22Rv1 (cell line): ENCODE measurements at regions not wholly inside any gene's neighbourhood (a gene's known extent, or its start where the extent isn't known, plus 50 kb on each side); places are given as distances from the start of the nearest gene placed in this dataset.
A peak's percentile ranks its signal among the peaks of the same experiment; 100 is the strongest.

Experiments
- H3K27ac ChIP-seq: fragments of 450-650 bp; 2 replicates; pipeline ENCODE4 v1.5.1; 2017
- ZFX ChIP-seq: fragments of 450-650 bp; IDR thresholded peaks from 2 replicates; pipeline ENCODE4 v1.6.1; 2017; ENCODE audit warnings: antibody characterized with exemption, borderline replicate concordance
- TF ChIP-seq, protein P1 (sequence below): fragments of 450-650 bp; IDR thresholded peaks from 2 replicates; pipeline ENCODE4 v1.5.1; 2017; ENCODE audit warnings: mild to moderate bottlenecking

DNA sequence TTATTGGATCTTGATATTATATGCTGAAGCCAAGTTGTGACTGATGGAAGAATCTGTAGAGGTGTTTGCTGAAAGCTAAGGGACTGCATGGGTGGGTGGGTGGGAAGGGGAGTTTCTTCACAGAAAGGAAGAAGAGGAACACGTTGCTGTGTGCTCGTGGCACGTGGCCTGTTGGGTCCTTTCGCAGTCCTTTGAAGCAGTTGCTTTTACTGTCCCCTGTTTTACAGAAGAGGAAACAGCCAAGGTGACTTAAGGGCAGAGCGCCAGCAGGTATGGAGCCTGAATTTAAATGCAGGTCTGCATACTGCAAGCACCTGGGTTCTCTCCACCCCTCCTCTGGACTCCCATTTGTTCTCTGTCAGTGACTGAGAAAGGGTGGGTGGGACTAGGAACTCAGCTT is 59.4 kb upstream of the PRR23C start:
- no peak for TF ChIP-seq ZFX
- TF ChIP-seq, protein P1, sequence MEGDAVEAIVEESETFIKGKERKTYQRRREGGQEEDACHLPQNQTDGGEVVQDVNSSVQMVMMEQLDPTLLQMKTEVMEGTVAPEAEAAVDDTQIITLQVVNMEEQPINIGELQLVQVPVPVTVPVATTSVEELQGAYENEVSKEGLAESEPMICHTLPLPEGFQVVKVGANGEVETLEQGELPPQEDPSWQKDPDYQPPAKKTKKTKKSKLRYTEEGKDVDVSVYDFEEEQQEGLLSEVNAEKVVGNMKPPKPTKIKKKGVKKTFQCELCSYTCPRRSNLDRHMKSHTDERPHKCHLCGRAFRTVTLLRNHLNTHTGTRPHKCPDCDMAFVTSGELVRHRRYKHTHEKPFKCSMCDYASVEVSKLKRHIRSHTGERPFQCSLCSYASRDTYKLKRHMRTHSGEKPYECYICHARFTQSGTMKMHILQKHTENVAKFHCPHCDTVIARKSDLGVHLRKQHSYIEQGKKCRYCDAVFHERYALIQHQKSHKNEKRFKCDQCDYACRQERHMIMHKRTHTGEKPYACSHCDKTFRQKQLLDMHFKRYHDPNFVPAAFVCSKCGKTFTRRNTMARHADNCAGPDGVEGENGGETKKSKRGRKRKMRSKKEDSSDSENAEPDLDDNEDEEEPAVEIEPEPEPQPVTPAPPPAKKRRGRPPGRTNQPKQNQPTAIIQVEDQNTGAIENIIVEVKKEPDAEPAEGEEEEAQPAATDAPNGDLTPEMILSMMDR = no peak
- no peak overlapping the region for H3K27ac ChIP-seq

DNA sequence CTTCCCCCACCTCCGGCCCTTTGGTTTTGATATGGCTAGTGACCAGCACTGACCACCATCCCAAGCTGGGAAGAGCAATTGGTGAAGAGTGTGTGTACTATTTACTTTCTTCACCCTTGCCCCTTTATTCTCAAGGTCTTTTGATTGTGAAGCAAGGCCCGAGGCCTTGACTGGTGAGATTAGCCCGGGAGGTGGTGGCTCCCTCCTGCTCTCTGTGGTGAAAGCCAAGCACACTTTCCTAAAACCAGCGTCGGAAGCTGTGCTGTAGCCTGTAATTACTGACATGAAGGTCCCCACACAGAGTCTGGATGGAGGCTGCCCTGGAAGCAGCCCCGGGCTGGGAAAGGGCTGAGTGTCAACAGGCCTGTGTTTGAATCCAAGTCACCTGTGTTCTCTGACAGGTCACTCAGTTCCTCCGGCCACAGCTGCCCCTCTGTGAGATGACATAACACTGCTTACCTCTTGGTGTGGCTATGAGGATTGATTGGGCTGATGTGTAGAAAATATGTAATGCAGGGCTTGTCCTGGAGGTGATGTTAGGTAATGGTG is 60.5 kb upstream of the PRR23C start:
- peak overlapping the region; percentile 29; the same call in 1 of the 2 replicates for H3K27ac ChIP-seq
- no peak for TF ChIP-seq ZFX
- TF ChIP-seq, protein P1 = no peak

DNA sequence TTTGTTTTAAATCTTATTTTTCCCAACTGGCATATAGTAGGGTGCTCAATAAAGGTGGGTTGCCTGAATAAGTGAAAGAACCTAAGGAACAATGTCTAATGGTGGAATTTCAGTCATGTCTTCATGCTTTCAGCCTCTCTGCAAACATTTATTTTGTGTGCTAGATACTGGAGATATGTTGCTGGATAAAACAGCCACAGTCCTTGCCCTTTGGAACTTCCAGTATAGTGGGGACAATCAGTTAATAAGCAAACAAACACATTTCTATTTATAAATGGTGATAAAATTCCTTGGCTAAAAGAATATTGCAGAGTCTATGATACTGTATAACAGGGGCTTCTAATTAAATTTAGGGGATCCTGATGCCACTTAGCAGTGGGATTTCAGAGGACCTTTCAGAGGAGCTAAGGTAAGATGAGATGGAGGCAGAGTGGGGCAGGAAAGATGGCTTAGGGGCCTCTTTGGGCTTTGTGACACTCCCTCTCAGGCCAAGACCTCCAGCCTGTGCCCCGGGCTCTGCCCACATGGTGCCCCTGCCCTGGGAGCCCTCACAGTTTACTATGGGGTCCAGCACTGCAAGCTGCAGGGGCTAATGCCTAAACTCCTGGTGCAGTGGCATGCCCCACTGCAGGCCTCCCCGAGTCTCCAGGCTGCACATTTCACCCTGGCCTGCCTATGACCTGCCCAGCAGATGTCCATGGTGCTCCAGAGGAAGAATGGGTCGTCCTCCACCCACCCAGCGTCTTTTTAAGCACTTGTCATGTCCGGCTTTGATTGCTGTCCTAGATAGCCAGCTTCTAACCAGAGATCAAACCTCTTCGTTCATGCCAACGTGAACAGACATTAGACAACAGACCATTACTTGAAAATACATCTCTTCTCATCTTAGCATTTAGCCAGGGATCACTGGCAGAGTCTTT is 61.6 kb upstream of the PRR23C start:
- no peak for TF ChIP-seq ZFX
- TF ChIP-seq, protein P1 = no peak

DNA sequence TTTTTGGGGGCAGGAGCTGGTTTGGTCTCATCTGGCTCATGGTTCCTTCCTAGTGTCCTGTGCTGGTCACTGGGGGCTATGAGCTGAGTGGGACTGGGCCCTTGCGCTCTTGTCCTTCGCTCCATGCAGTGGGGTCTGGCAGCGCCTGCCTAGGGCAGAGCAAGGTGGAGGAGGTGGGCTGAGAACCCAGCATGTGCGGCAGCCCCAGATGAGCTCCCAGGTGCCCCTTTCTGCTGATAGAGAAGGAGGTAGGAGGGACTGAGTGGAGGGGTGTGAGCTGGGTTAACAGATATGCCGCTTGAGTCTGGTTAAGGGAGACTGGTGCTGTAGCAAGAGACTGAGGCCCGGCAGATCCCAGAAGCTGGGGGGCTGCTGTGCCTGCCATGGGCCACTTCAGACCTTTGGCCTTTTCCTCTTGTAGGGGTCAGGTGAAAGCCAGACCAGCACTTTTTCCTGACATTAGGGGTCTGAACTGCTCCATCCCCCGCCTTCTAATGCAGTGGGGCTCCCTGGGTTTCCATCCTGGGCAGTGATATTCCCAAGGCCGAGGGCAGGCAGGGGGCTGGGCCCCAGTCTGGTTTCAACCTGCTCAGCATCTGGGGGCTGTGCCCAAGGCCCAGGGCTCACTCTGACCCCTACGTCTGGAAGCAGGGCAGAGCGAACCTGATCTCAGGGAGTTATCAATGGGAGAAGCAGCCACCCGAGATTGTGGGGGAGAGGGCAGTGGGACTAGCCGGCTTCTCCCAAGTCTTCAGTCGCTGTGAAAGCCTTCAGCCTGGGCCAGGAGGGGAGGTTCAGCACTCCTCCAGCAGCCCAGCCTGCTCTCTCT is 62.9 kb upstream of the PRR23C start:
- TF ChIP-seq, protein P1 = no peak
- TF ChIP-seq ZFX = no peak
- no peak overlapping the region for H3K27ac ChIP-seq

More for the DNA sequence above, 61.6 kb upstream of the PRR23C start:
- peak overlapping the region; percentile 29; the same call in 1 of the 2 replicates for H3K27ac ChIP-seq

DNA sequence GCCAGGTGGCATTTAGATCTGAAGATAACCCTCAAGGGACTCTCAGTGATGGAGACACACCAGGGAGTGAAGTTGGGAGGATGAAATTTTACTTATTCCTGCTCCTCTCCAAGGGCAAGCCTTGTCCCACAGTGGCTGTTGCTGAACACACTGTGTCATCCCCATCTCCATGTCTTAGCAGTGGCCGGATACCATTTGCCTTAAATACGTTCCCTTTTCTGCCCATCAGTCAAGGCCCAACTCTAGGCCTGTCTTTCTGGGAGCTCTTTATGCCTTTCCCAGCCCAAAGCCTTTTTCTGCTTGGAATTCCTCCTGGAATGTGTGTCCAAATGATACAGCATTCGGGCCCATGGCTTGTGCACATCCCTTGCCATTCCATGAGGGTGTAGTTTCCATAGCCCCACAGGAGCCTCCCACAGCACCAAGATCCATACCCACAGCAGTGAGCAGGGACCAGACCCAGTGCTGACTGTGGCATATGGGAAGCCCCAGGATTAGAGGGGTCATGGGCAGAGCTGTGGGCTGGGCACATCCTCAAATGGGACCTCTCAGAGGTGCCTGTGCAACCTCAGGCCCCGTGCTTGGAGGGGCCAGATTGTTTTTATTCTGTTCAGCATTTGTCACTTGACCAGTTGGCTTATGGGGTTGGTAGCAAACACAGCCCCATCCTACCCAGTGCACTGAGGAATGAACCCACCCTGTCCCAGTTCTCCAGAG is 63.7 kb upstream of the PRR23C start:
- H3K27ac ChIP-seq = no peak overlapping the region
- TF ChIP-seq ZFX = no peak

DNA sequence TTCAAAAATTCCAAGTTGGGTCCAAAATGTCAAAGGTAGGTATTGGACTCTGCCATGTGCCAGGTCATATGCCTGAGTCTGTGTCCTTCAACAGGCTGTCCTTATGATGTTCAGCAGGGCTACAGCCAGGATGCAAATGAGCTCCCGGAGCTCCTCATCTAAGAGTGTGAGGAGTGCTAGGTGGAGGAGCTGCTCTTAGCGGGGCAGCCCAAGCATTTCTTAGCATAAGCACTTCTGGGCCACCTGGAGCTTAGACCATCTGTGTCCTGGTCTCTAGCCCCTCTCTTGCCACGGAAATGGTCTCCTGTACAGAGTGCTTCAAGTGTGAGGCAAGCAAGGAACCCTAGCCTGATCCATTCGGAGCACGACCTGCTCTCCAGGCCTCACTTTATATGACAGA is 64.6 kb upstream of the PRR23C start:
- no peak for TF ChIP-seq ZFX
- TF ChIP-seq, protein P1 = no peak
- H3K27ac ChIP-seq = no peak overlapping the region
